Type B pancreatic cell (in vitro differentiated cells): ENCODE measurements at regions not wholly inside any gene's neighbourhood (a gene's known extent, or its start where the extent isn't known, plus 50 kb on each side); places are given as distances from the start of the nearest gene placed in this dataset.

ENCODE experiments used
- DNase-seq: peaks from one replicate; pipeline ENCODE4 v3.0.0; 2021; ENCODE audit warnings: mixed read lengths; ENCODE audit not compliant: unreplicated experiment; ENCODE audit errors: extremely low spot score
- H3K27ac Mint-ChIP-seq: 2 replicates; pipeline ENCODE4 v1.8.0; 2021; ENCODE audit warnings: mild to moderate bottlenecking, mixed read lengths
- H3K27me3 Mint-ChIP-seq: 2 replicates; pipeline ENCODE4 v1.8.0; 2021; ENCODE audit warnings: mixed read lengths
- H3K36me3 Mint-ChIP-seq: 2 replicates; pipeline ENCODE4 v1.8.0; 2021; ENCODE audit warnings: mixed read lengths
- H3K4me1 Mint-ChIP-seq: one replicate; pipeline ENCODE4 v1.8.0; 2021; ENCODE audit warnings: mixed read lengths; ENCODE audit not compliant: unreplicated experiment
- H3K4me3 Mint-ChIP-seq: 2 replicates; pipeline ENCODE4 v1.8.0; 2021; ENCODE audit warnings: mild to moderate bottlenecking, mixed read lengths
- H3K9me3 Mint-ChIP-seq: 2 replicates; pipeline ENCODE4 v1.8.0; 2021; ENCODE audit warnings: mixed read lengths
- CTCF ChIP-seq: fragments of 200-600 bp; sonication (generic); conservative IDR thresholded peaks from 2 replicates; pipeline ENCODE4 v1.5.0; 2021; ENCODE audit warnings: antibody characterized with exemption, mild to moderate bottlenecking

GRCh38 chr5:57549566-57549965 is 67.0 kb upstream of the ACTBL2 start:
- Mint-ChIP-seq H3K4me1 (peaks cover 8% of the 10 kb centered on the region), H3K36me3 (no peaks in the 10 kb centered on the region), H3K4me3 (no peak overlapping the region), H3K27ac (no peak overlapping the region), H3K27me3 (no peaks in the 10 kb centered on the region), H3K9me3 (peaks cover 9% of the 10 kb centered on the region)
- no peak for DNase-seq
- no peak for TF ChIP-seq CTCF

GRCh38 chr5:57540823-57541222 is 58.2 kb upstream of the ACTBL2 start:
- H3K4me3 Mint-ChIP-seq: no peak overlapping the region
- no peaks in the 10 kb centered on the region for H3K27me3 Mint-ChIP-seq
- no peaks in the 10 kb centered on the region for H3K9me3 Mint-ChIP-seq
- DNase-seq: no peak
- H3K4me1 Mint-ChIP-seq: peaks cover 31% of the 10 kb centered on the region
- no peaks in the 10 kb centered on the region for H3K36me3 Mint-ChIP-seq
- no peak for TF ChIP-seq CTCF
- H3K27ac Mint-ChIP-seq: no peak overlapping the region

GRCh38 chr5:57539281-57539701 is 56.7 kb upstream of the ACTBL2 start:
- Mint-ChIP-seq H3K27me3 (no peaks in the 10 kb centered on the region), H3K9me3 (no peaks in the 10 kb centered on the region), H3K4me3 (peak overlapping the region; percentile 53), H3K36me3 (no peaks in the 10 kb centered on the region), H3K27ac (peak overlapping the region; percentile 32), H3K4me1 (peaks cover 31% of the 10 kb centered on the region)
- DNase-seq: no peak
- TF ChIP-seq CTCF: no peak

- Mint-ChIP-seq H3K9me3 (no peaks in the 10 kb centered on the region), H3K4me3 (no peak overlapping the region), H3K27ac (peak overlapping the region; percentile 32), H3K36me3 (no peaks in the 10 kb centered on the region), H3K4me1 (peaks cover 31% of the 10 kb centered on the region), H3K27me3 (no peaks in the 10 kb centered on the region)
- TF ChIP-seq CTCF: no peak
- no peak for DNase-seq
Measured at GRCh38 chr5:57538341-57538955, 55.8 kb upstream of the ACTBL2 start.

GRCh38 chr5:57537811-57538210 is 55.2 kb upstream of the ACTBL2 start:
- no peaks in the 10 kb centered on the region for H3K9me3 Mint-ChIP-seq
- no peak overlapping the region for H3K27ac Mint-ChIP-seq
- DNase-seq: no peak
- no peaks in the 10 kb centered on the region for H3K27me3 Mint-ChIP-seq
- peaks cover 35% of the 10 kb centered on the region for H3K4me1 Mint-ChIP-seq
- H3K36me3 Mint-ChIP-seq: no peaks in the 10 kb centered on the region
- TF ChIP-seq CTCF: no peak
- no peak overlapping the region for H3K4me3 Mint-ChIP-seq
